ENCODE measurements at regions not wholly inside any gene's neighbourhood (a gene's known extent, or its start where the extent isn't known, plus 50 kb on each side); places are given as distances from the start of the nearest gene placed in this dataset.

DNA sequence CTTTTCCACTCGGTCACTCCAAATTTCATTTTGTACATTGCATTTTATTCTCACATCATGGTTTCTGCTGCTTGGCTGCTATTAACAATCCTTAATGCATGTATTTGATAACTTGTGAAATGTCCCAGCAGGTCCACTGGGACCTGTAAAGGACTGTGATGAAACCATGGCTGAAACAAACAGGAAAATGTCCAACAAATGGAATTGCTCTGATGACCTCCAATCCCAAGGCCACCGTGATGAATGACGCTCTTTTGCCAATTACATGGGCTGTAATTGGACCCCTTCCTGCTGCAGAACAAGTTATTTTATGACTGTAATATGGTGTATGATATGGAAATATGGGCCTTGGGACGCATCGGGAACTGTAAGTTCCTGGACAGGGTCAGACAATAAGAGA is 224.2 kb upstream of the CXCR4 start:
- Histone ChIP-seq H3K36me3 (no peaks in the 10 kb centered on the region), H3K4me1 (no peaks in the 10 kb centered on the region), H3K27ac (no peak overlapping the region), H3K9me3 (no peaks in the 10 kb centered on the region), H3K4me3 (no peak overlapping the region), H3K27me3 (no peaks in the 10 kb centered on the region)
- DNase-seq (ENCODE audit: low spot score in 2 of 2): no peak
- WGBS: 77% methylated on average over 5 of the region's 5 CpGs
- TF ChIP-seq EP300 (IDR thresholded peaks at IDR 0.05) (no peak), POLR2A (IDR thresholded peaks at IDR 0.05) (no peak), POLR2AphosphoS5 (IDR thresholded peaks at IDR 0.05) (no peak)
- TF ChIP-seq, protein P1, sequence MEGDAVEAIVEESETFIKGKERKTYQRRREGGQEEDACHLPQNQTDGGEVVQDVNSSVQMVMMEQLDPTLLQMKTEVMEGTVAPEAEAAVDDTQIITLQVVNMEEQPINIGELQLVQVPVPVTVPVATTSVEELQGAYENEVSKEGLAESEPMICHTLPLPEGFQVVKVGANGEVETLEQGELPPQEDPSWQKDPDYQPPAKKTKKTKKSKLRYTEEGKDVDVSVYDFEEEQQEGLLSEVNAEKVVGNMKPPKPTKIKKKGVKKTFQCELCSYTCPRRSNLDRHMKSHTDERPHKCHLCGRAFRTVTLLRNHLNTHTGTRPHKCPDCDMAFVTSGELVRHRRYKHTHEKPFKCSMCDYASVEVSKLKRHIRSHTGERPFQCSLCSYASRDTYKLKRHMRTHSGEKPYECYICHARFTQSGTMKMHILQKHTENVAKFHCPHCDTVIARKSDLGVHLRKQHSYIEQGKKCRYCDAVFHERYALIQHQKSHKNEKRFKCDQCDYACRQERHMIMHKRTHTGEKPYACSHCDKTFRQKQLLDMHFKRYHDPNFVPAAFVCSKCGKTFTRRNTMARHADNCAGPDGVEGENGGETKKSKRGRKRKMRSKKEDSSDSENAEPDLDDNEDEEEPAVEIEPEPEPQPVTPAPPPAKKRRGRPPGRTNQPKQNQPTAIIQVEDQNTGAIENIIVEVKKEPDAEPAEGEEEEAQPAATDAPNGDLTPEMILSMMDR (IDR thresholded peaks at IDR 0.05): no peak

DNA sequence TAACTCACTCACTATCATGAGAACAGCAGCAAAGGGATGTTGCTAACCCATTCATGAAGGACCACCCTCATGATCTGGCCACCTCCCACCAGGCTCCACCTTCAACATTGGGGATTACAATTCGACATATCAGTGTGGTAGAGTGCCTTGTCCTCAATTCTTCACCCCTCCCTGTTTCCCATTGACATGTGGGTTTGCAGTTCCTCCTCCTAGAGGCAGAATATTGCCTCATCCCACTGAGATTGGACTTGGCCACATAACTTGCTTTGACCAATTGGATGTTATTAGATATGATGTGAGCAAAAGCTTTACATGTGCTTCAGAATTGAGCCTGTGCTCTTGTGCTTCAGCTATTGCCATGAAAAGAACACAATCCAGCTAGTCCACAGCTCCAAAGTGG is 217.0 kb upstream of the CXCR4 start:
- no peak overlapping the region for H3K27ac ChIP-seq
- no peaks in the 10 kb centered on the region for H3K4me1 ChIP-seq
- H3K9me3 ChIP-seq: no peaks in the 10 kb centered on the region
- no peaks in the 10 kb centered on the region for H3K27me3 ChIP-seq
- no peak for DNase-seq (ENCODE audit: low spot score in 2 of 2)
- H3K4me3 ChIP-seq: no peak overlapping the region
- no peaks in the 10 kb centered on the region for H3K36me3 ChIP-seq
- WGBS: 64% methylated on average over 1 of the region's 1 CpG
- TF ChIP-seq POLR2AphosphoS5 (IDR thresholded peaks at IDR 0.05) (no peak), POLR2A (IDR thresholded peaks at IDR 0.05) (no peak), EP300 (IDR thresholded peaks at IDR 0.05) (no peak)
- TF ChIP-seq, protein P1 (IDR thresholded peaks at IDR 0.05): no peak

DNA sequence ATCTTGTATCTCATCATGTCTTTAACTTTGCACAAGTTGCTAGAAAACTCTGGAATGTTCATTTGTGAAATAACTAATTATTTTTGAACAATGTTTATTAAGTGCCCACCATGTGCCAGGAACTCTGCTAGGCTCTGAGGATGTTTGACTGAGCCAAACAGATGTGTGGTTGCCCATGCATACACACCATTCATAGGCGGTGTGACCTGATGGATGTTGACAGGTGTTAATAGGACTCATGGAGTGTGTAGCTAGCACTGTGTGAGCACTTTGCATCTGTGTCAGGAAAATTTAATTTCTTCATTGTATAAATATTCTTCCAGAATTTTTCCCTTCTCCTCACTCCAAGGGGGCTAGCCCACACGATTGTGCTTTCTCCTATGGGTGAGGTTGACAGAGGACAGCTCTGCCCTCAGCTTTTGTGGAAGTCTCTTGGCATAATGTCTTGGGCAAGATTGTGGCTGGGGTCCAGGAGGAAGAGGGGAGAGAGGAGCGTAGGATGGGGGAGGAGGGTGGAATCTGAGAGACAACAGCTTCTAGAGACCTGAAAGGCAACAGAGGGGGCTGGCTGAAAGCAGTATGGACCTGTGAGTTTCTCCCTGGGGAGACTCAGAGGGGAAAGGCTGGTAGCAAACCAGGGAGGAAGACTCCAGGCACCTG is 214.6 kb upstream of the CXCR4 start:
- H3K4me1 ChIP-seq: no peaks in the 10 kb centered on the region
- 67% methylated on average over 3 of the region's 3 CpGs for WGBS
- DNase-seq (ENCODE audit: low spot score in 2 of 2): no peak
- TF ChIP-seq POLR2A (IDR thresholded peaks at IDR 0.05): no peak
- no peak for TF ChIP-seq EP300 (IDR thresholded peaks at IDR 0.05)
- no peak for TF ChIP-seq POLR2AphosphoS5 (IDR thresholded peaks at IDR 0.05)
- TF ChIP-seq, protein P1 (IDR thresholded peaks at IDR 0.05): no peak
- H3K36me3 ChIP-seq: no peaks in the 10 kb centered on the region
- H3K27ac ChIP-seq: no peak overlapping the region
- no peak overlapping the region for H3K4me3 ChIP-seq
- no peaks in the 10 kb centered on the region for H3K27me3 ChIP-seq
- H3K9me3 ChIP-seq: no peaks in the 10 kb centered on the region

DNA sequence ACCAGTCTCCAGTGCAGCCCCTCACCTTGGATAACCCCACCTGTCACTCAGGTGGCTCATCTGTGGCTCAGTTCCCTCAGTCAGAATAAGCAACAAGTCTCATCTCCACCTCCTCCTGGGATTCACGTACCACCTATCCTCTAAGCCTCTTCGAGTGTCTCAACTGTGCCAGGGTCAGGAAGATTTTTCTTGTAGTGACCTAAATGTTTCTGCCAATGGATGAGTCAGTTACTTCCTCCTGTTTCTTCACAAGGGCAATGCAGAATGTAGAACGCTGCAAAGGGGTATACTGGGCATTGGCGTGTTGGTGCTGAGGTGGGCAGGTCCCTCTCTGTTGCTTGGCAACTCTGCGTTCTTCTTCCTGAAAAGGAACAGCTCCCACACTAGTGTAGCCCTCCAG is 213.3 kb upstream of the CXCR4 start:
- TF ChIP-seq POLR2AphosphoS5 (IDR thresholded peaks at IDR 0.05) (no peak), POLR2A (IDR thresholded peaks at IDR 0.05) (no peak), EP300 (IDR thresholded peaks at IDR 0.05) (no peak)
- TF ChIP-seq, protein P1 (IDR thresholded peaks at IDR 0.05): no peak
- H3K4me1 ChIP-seq: no peaks in the 10 kb centered on the region
- no peaks in the 10 kb centered on the region for H3K9me3 ChIP-seq
- H3K36me3 ChIP-seq: no peaks in the 10 kb centered on the region
- 91% methylated on average over 5 of the region's 5 CpGs for WGBS
- H3K27me3 ChIP-seq: no peaks in the 10 kb centered on the region
- H3K27ac ChIP-seq: no peak overlapping the region
- no peak for DNase-seq (ENCODE audit: low spot score in 2 of 2)
- H3K4me3 ChIP-seq: no peak overlapping the region

DNA sequence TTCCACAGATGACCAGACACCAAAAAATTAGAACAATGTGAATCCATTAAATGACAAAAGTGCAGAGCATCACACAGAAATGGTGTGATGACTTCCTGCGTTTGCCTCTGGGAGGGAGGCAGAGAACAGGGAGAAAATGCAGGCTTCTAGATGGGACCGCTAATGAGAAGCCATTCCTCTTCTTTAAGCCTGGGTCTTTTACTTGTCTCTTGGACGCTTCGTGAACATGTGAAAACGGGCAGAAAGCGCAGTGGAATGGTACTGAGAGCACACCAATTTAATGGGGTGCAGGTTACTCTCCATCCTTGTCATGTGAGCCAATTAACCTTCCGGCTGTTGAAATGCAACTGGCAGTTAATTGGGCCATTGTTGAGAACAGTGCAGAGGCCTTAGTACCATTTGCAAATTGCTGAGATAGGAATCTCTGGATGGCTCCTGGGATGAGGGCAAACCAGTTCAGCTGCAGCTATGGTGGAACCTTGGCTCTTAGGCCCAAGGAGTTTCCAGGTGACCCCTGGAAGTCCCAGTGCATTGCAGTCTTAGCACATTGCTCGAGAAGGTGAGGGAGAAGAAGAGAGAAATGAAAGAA is 210.4 kb upstream of the CXCR4 start:
- Histone ChIP-seq H3K36me3 (no peaks in the 10 kb centered on the region), H3K4me3 (no peak overlapping the region), H3K27me3 (no peaks in the 10 kb centered on the region), H3K9me3 (no peaks in the 10 kb centered on the region), H3K27ac (no peak overlapping the region), H3K4me1 (no peaks in the 10 kb centered on the region)
- DNase-seq (ENCODE audit: low spot score in 2 of 2): no peak
- TF ChIP-seq POLR2A (IDR thresholded peaks at IDR 0.05): no peak
- 66% methylated on average over 8 of the region's 8 CpGs for WGBS
